Renal cortex interstitium (tissue), 11 donors: ENCODE measurements at regions not wholly inside any gene's neighbourhood (a gene's known extent, or its start where the extent isn't known, plus 50 kb on each side); places are given as distances from the start of the nearest gene placed in this dataset.

Source experiments
- DNase-seq, 11 donors: peaks; one replicate each; pipeline ENCODE4 v3.0.0-alpha.2; 2013; ENCODE audit warnings: low read depth in 9 of 11, low spot score in 4 of 11; ENCODE audit errors: extremely low read depth in 1 of 11

DNA sequence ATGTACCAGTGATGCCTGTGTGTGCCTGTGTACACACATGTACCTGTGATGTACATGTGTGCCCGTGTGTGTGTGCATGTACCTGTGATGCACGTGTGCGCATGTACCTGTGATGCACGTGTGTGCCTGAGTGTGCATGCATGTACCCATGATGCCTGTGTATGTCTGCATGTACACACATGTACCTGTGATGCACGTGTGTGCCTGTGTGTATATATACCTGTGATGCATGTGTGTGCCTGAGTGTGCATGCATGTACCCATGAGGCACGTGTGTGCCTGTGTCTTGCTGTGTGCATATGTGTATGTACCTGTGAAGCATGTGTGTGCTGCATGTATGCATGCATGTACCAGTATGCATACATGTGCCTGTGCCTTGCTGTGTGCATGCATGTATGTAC is 419.0 kb downstream of the IRX2 start:
- DNase-seq = no peak

DNA sequence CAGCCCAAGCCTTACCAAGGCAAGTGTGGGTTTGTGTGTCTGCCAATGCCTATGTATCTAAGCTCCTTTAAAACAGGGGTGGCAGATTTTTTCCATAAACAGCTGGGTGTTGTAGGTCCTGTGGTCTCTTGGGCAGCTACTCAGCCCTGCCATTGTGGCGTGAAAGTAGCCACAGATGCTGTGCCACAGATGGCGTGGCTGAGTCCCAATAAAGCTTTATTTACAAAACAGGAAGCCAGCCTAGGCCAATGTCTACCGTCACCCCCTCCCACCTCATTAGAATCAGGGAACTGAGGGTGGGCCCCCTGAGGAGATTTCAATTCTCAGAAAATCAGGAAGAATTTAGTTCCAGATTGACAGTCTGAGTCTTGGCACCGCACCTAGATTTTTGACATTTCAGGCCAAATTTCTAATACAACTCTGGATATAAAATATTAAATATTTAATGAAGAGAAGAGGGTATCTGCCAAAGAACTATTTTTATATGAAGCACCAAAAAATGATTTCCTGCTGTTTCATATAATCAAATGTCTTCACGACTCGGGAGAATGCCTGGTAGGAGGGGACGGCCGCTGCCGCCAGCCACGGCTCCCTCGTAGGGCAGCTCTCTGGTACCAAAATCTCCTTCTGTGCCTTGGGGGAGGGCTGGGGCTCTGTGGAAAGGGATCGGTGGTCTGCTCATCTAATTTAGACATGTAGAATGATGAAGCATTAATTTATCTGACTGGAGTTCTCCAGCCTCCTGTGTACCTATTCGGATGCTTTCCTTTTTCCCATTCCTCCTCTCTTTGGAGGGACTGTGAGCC is 420.9 kb downstream of the IRX2 start:
- DNase-seq = no peak

DNA sequence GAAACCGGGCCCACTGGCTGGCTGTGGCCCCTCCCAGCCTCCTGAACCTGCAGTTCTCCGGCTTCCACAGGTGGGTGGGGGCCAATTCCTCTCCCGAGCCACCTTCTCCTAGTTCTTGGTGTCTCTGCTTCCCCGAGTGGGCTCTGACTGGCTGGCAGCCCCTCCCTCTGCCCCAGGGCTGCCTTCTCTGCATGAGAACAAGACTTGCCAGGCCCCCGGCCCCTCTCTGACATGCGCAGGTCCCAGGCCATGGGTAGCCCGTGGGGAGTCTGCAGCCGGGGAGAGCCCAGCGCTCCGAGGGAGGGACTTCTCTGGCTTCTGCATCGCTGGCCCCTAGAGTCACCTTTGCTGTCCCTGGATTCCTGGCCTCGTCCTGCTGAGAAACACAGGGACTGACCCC is 421.7 kb downstream of the IRX2 start:
- no peak for DNase-seq

DNA sequence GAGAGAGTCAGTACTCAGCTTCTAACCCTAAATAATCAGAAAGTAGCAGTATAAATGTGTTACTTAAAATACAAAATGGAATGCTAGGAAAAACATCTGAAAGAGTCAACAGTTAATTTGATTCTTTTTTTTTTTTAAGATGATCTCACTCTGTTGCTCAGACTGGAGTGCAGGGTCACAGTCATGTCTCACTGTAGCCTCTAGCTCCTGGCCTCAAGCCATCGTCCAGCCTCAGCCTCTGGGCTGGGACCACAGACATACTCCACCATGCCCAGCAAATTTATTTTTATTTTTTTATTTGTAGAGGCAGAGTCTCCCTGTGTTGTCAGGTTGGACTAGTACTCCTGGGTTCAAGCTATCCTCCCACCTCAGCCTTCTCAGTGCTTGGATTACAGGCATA is 424.9 kb downstream of the IRX2 start:
- DNase-seq = no peak

DNA sequence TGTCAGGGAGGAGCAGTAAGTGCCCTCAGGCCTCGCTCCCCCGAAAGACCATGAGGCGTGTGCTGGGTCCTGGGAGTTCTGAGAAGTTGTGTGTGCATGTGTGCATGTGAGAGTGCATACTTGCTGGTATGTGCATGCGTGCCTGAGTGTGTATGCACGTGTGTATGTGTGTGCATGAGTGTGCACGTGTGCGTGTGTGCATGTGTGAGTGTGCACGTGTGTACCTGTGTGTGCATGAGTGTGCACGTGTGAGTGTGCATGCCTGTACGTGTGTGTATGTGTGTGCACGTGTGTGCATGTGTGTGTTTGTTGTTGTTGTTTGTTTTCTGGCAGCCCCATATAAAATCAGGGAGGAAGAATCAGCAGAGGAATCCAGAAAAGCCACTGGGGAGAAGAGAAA is 426.7 kb downstream of the IRX2 start:
- DNase-seq = no peak

DNA sequence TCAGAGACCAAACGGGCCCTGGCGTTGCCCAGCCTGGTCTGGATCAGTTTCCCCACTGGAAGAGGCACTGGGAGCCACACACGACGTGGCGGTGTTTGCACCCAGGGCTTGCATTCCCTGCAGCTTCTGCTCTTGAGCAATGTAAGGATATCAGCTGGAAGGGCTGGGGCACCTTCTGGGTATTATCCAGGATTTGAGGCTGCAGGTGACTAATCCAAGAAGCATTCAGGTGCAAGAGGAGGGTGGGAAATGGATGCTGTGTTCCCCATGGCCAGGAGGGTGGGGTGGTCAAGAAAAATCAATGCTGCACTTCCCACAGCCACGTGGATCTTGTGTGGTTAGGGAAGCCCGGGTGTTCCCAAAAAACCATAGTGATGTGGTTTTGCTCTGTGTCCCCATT is 430.9 kb downstream of the IRX2 start:
- no peak for DNase-seq

DNA sequence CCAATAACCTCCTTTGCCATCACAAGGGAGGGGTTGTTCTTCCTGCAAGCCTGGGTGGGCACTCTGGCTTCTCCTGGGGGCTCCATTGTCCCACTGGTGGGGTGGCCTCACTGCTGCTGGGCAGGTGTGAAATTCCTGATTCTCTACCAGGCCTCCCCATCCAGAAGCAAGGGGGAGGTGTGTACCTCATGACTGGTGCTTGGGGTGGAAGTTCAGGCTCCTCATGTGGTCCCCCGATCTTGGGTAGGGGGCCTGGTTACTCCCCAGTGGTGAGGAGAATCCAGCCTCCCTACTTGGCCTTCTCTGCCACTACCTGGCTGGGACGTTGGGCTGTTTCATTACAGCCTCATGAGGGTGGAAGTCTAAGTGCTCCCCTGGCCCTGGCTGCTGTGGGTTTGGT is 433.9 kb downstream of the IRX2 start:
- no peak for DNase-seq

DNA sequence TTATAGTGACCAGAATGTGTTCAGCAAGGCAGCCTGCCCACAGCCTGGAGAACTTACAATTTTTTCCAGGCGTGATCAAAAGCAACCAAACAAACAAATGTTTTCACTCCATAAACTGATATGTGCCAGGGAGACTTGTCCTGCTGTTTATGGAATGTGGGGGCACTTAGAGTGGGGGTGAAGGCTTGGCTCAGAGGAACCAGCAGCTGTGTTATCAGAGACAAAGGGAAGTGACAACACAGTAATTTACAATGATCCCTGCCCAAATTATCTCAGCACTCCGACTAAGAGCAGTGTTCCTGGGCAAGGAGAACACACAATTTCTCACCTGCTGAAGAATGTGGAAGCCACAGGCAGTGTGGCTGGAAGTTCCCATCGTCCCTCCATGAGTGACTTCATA is 429.1 kb upstream of the IRX4 start:
- no peak for DNase-seq

DNA sequence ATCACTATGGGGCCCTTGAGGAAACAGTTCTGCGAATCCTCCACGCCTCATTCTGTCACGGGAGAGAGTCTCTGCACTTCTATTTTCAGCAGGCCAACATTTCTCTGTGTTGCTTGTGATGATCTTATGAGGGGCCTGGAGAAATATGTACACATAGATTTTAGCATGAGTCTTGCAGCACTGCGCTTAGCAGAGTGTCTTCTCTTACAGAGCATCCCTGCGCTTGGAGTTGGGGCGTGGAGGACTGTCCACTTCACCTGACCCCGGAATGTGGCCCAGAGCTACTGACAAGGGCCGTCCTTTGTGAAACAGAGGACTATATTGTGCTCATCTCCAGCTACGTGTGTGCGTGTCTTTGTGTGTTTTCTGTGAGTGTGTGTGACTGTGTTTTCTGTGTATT is 428.2 kb upstream of the IRX4 start:
- DNase-seq = no peak

DNA sequence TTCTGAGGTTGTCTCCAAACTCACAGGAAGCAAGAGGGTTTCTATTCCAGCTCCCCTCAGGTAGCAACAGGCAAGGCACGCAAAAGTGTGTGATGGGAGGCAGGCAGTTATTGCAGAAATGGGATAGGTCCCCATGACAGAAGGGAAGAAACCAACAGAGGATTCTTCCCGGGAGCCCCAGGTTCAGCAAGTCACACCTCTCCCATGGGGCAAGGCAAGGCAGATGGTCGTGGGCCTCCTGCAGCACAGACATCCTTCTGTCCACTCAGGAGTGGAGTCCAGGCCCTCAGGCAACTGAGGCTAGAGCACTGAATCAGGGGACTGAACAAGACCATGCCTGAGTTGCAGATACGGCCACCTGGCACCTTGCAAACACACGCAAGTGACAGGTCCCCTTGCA is 424.9 kb upstream of the IRX4 start:
- DNase-seq = no peak

DNA sequence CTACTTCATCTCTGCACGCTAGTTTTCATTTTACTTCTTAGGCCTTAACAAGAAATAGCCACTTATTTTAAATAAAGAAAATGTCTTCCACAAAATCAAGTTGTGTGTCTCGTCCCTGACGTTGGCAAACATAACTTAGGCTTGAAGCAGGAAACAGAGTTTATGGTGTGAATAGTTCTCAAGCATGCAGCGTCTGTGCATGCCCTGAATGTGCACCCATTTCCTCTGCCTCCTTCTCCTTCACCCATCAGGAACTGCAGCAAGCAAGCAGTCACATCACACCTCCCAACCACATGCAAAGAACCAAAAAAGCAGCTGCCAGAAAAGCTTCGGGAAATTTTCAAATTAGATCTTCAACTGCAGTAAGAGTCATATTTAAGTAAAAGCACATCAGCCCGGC is 424.0 kb upstream of the IRX4 start:
- DNase-seq = no peak

DNA sequence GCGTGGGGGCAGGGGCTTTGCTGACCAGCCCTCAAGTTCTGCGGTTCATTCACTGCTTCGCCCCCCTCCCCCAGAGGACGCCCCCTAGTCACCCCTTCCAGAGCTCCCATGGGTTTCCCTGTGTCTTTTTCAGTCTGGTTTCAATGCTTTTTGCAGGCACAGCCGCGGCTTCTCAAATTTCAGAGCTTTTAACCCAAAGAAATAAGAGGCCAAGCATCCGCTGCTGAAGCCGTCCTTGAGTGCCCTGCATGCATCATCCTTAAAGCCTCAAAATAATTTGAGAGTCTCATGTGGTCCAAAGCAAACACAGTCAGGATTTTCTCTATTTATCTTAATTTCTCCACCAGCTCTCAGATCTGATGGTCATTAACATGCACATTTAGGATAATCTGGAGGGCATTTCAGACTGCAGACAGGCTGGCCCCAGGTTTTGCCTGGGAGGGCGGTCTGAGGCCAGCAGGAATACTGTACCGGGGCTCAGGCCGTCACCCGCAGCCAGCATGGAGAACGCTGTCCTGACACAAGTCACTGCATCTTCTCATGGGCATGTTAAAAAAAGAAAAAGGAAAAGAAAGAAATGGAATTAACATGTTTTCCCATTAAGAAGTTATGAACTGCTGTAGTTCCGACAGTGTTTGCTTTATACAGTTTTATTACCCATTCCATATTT is 420.8 kb upstream of the IRX4 start:
- DNase-seq = peak; percentile 25 to 73 (median 55)

DNA sequence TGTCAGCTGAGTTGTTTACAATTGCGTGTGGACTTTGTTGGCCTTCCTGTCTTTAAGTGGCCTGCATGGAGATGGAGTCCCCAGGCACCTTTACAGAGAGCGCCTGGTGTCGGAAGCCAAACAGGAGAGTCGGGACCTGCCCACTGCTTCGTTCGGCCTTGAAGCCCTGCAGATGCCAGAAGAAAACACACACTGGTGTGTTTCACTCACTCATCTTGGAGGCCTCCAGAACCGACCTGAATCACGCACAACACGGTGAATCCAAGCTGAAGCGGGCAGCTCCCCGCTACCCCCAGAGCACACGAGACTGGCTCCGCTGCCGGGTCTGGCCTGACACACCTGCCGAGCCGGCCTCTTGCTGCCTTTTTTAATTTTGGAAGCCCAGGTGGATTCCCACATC is 419.4 kb upstream of the IRX4 start:
- DNase-seq = no peak

DNA sequence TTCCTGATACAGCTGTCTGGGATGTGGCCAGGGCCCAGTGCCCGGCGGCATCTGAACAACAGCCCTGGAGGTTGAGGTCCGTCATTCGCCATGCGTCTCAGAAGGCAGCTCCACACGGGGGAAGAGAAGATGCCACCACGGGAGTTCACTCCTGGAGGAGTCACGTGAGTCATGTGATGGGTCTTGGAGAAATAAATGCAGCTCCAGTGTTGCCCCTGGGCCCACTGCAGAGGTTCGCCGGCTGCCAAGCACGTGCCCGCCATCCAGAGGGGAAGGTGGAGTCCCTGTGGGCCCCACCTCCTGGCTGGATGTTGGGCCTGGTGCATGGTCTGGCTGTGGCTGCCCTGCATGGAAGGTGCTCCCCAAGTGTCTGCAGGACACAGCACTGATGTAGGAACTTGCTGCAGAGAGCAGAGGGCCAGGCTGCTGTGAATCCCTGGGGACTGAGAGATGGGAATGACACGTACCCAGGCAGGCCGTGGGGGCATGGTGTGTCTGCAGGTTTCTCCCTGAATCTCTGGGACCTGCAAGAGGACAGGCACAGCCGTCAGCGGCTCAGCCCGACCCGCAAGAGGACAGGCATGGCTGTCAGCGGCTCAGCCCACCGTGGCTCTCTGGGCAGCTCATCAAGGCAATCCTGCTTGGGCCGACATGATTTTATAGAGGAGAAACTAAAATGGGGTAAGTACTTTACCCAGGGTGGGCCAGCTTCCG is 418.3 kb upstream of the IRX4 start:
- no peak for DNase-seq

DNA sequence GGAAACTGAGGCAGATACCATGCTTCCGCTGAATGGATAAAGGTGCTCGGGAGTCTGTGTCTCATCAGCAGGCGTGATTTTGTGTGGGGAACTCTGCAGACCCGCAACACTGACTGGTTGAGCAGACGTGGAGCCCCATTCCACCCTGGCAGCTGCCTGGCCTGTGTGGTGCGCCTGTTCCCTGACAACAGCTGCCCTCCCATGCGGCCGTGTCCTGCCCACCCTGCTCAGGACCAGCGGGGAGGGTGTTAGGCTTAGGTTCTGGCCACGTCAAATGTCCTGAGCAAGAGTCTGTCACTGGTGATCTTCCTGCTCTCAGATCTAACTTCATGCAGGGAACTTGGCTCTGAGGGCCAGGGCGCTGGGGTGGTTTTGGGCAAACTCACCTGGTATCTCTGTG is 417.7 kb upstream of the IRX4 start:
- DNase-seq = no peak

DNA sequence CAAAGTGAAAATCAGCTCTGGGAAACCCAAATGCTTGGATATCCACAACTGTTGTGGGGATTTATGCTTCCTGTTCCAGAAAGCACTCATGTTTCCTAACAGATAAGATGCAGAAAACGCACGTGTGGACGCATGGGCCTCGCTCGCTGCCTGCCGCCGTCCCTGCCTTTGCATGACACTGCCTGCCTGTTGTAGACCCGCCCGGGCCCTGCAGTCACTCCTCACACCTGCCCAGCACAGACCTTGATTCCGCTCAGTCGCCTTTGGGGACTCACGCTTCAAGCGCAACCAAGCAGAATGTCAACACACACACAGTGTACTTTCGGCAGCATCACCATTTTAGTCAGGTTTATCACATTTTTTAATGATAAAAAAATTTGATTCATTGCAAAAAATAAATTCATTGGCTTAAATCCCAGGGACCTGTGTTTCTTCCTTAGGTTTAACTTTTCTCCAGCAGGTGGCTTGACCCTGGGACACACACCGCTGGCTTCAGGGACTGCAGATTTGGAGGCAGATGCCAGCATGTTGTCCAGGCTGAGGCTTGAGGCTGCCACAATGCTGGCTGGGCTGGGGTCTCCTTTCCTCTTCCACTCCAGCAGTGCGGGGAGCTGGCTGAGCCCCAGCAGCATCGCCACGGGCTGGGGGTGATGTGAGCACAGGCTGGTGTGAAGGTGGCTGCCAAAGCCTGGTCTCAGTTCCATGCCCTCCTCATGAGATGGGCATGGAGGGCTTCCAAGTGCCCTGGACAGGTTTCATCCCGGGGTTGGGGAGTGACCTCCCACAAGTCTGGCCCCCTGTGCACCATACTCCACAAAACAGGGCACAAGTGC is 416.9 kb upstream of the IRX4 start:
- no peak for DNase-seq

DNA sequence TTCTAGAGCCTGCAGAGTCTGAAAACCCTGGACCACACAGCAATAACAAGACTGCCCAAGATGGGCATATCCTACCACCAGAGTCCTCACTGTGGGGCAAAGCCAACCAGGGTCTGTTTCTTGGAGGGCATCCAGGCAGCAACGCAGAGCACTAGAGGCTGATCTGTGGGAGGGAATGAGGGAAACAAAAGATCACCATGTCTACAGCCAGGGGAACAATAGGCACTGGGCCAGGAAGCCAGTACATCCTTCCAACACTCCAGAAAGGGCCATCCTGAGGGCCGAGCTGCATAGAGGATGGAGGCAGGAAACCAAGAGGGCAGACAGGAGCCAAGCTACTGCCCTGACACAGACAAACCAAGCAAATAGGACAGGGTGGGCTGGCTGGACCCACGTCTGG is 416.1 kb upstream of the IRX4 start:
- no peak for DNase-seq

DNA sequence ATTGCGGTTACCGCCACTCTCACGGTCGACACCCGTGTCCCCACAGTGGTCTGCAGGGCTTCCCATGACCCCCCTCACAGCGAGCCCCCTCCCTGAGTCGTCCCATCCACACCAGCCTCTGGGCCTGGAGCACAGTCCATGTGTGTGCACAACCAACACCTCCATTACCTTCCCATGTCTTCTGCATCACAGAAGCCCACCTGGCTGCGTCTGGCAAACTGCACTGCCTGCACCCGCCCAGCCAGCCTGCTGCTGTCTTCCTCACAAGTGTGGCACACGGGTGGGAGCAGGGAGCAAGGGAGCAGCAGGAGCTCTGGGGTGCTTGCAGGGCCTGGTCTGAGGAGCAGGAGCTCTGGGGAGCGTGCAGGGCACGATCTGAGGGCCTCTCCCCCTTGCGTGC is 415.3 kb upstream of the IRX4 start:
- DNase-seq = no peak

DNA sequence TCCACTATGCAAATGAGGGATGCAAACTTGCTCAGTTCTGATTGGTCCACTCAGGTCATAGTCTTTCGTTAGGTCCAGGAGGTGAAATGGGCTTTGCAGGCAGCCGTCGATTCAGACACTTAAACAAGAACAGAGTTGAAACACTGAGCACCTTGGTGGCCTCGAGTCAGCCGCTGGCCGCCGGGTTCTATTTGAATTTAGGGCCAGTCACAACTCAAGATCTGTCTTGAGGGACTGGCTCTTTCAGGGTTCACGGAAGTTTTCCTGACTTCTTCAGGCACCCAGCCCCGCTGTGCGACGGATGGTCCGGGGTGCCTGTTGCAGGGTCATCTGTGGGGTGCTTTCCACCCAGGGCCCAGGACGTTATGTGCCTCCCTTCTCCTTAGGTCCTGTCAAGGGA is 412.8 kb upstream of the IRX4 start:
- no peak for DNase-seq

DNA sequence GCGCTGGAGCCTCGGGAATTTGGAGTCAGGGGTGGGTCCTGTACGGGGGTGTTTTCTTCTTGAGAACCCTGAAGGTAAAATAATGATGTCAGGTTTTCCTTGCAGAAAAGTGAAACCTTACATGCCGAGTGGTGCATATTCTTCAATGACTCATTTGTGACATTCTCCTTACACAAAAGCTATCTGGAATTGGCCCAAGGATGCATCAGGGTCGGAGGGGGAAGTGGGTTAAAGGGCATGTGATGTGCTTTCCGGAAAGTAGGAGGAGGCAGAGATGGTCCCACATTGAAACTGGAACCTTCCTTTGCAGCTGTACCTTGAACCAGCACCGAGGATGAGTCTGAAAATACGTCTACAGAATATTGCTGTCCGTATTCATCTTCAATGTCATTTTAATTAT is 411.2 kb upstream of the IRX4 start:
- DNase-seq = no peak
